PFSK-1 (cell line): ENCODE measurements at regions not wholly inside any gene's neighbourhood (a gene's known extent, or its start where the extent isn't known, plus 50 kb on each side); places are given as distances from the start of the nearest gene placed in this dataset.

Source experiments
- FOXP2 ChIP-seq: optimal IDR thresholded peaks from 2 replicates; pipeline ENCODE3; 2011; ENCODE audit warnings: borderline replicate concordance, control low read depth, inconsistent platforms; ENCODE audit not compliant: insufficient read depth; ENCODE audit errors: extremely low read length, extremely low read depth
- TAF1 ChIP-seq: IDR thresholded peaks from 2 replicates; pipeline ENCODE4 v1.6.1; 2012; ENCODE audit warnings: low read length, control low read depth, borderline replicate concordance; ENCODE audit not compliant: insufficient read depth

- TF ChIP-seq TAF1: no peak
- TF ChIP-seq FOXP2: no peak
Observed at GRCh38 chr3:148531836-148532235, 165.9 kb upstream of the AGTR1 start.
